ENCODE measurements at regions not wholly inside any gene's neighbourhood (a gene's known extent, or its start where the extent isn't known, plus 50 kb on each side); places are given as distances from the start of the nearest gene placed in this dataset.

- TF ChIP-seq POLR2A (IDR thresholded peaks at IDR 0.05; ENCODE audit: borderline replicate concordance, extremely low read depth, insufficient read depth, insufficient read length) = no peak
- TF ChIP-seq CTCF (IDR thresholded peaks at IDR 0.05 in 2 of 3, conservative IDR thresholded peaks at IDR 0.05 in 1 of 3; ENCODE audit: borderline replicate concordance in 1 of 3, insufficient read depth in 1 of 3, low read depth in 2 of 3, low read length in 2 of 3) = no peak
- TF ChIP-seq EGR1 (IDR thresholded peaks at IDR 0.05; ENCODE audit: low read depth) = no peak
- TF ChIP-seq EZH2 (IDR thresholded peaks at IDR 0.05) = no peak
- no peak for TF ChIP-seq EZH2phosphoT487 (IDR thresholded peaks at IDR 0.05; ENCODE audit: borderline replicate concordance)
- TF ChIP-seq ZNF274 (IDR thresholded peaks at IDR 0.05; ENCODE audit: low read depth, low read length) = no peak
- no peak for TF ChIP-seq SP1 (IDR thresholded peaks at IDR 0.05; ENCODE audit: low read depth)
- no peak for TF ChIP-seq YY1 (IDR thresholded peaks at IDR 0.05; ENCODE audit: extremely low read depth, insufficient replicate concordance, low read depth, low read length)
Observed at GRCh38 chr3:173340626-173341025, 56.9 kb upstream of the NLGN1 start.
